HG03469 (cell line): ENCODE measurements at regions not wholly inside any gene's neighbourhood (a gene's known extent, or its start where the extent isn't known, plus 50 kb on each side); places are given as distances from the start of the nearest gene placed in this dataset.

ENCODE experiments used
- ATAC-seq: cut with Tn5 transposase; IDR thresholded peaks from one replicate; pipeline ENCODE4 v1.9.1; 2021; ENCODE audit warnings: mild to moderate bottlenecking, moderate library complexity, moderate number of reproducible peaks; ENCODE audit not compliant: unreplicated experiment

DNA sequence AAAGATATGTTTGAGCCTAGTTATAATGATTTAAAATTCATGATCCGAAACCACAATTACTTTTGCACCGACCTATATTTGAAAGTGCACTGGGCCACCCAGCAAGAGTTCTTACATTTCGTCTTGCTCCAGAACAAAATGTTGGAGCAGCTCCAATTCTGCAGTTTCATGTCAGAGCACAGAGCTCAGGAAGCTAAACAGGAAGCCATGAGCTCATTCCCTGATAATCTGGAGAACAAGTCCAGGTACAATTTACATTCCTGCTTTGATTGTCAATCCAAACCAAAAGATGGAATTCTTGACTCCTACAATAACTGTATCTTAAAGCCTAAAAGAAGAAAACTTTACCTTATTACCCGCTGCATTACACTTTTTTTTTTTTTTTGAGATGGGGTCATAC, 131.8 kb downstream of the KCTD12 start:
- no peak for ATAC-seq

DNA sequence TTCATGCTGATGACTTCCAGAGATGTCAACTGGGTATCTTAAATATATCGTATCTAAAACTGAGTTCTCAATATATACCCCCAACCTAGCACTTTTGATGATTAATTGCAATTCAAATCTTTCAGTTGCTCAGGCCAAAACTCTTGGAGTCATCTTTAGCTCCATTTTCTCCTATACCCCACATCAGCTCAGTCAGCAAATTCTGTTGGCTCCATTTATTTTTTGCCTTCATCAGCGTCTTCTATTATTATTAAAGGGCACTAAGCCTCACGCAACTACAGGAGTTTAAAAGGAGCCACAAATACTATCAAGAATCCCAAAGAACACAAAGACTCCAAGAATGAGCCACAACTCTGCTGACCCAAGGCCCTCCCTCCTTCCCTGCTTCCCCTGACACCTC, 134.9 kb downstream of the KCTD12 start:
- no peak for ATAC-seq

DNA sequence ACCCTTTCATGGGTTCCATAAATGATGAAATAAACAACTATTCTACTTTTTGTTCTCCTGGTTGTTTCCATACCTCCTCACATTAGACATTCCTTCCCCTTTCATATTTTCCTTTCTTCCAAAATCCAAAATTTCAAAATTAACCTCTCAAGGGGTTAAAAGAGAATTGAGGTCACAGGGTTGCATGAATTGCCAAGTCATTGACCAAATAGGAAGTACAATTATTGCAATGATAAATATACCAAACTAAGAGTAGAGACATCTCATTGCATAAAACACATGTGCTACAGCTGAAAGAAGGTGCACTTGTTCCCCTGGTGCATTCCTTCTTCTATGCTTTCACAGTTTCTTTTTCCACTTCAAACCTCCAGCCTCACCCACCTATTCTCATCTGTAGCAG, 136.1 kb downstream of the KCTD12 start:
- no peak for ATAC-seq

DNA sequence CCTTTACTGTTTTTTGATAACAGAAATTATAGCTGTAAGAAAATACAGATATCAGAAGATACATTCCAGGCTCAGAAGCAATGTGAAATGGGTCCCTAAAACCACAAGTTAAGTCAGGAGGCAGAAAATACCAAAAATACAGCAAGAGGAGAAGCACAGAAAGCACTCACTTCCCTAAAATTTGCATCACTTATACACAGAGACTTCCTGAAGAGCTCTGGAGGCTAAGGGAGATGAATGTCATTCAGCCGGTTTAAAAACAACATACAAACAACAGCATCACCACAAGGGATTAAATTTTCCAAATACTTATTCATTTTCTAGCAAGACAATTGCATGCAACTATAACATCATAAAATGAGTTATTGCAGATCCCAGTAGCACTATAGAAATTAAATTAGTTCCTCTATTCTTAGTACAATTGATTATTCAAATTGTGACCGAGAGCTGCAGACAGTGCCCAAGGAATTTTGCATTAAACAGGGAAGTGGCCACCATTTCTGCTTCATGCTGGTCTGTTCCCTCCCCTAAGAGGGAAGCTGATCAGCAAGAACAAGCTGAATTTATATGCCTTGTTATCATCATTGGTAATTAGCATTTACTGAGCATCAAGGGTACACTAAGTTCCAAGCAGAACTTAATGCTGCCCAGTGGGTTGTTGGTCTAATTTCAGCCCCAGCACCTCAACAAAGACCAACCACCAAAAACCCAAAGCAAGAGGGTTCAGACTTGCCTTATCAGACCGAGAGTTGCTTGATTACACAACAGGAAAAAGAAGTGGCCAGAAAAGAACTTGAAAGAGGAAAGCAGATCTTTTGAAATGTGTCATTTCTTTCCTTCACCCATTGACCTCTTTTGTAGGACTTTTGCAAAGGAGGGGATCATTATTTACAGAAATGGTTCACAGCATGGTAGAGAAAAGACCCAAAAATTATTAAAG, 140.7 kb downstream of the KCTD12 start:
- peak; percentile 83 for ATAC-seq

DNA sequence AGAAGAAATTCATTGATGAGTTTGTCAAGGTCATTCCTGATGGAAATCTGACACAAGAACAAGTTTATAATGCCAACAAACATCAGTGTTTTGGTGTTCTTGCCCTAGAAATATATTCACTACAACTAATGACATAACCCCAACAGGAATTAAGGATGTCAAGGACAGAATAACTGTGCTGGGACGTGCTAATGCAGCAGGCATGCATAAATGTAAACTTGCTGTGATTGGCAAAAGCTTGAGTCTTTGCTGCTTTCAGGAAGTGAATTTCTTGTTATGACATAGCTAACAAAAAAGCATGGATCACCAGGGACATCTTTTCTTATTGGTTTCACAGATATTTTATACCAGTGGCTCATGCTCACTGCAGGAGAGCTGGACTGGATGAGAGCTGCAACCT, 144.6 kb downstream of the KCTD12 start:
- ATAC-seq, result no peak

DNA sequence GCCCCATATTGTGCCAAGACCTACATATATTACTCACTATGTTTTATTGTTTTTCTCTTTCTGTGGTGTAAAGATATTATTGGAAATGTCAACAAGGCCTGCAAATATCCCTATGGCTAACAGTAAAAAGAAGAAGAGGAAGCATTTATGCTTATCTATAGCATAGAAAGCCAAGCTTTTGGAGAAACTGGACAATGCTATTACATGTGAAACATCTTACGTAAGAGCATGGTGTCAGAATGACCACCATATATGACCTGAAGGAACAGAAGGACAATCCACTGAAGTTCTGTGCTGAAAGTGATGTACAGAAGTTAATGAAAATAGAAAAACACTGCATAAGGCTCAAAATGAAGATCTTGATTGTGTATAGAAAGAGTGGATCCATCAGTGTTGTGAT, 145.2 kb downstream of the KCTD12 start:
- ATAC-seq, result no peak

DNA sequence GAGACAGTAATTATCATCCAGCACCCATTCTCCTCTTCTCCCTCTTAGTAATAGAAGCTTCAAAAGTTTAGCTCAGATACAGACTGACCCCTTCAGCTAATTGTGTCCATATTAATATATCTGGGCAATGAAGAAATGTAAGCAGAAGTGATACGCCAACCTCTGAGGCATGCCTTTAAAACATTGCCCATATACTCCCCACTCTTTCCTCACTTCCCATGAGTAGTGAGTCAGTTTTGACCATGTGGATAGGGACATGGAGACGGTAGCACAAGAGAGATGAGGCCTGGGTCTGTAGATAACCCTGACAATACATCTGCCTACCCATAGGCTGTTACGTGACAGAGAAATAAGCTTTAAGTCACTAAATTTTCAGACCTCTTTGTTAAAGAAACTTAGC, 147.6 kb downstream of the KCTD12 start:
- no peak for ATAC-seq

DNA sequence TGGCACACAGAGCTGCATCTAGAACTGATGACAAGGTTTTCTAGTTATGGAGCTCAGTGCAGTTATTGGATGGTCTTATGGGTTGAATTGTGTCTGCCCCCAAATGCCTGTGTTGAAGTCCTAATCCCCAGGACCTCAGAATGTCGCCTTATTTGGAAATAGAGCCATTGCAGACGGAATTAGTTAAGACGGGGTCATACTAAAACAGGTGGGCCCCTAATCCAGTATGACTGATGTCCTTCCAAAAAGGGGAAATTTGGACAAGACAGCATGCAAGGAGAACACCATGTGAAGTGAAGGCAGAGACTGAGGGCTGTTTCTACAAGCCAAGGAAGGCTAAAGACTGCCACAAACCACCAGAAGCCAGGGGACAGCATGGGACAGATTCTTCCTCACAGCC, 148.7 kb downstream of the KCTD12 start:
- ATAC-seq, result no peak

DNA sequence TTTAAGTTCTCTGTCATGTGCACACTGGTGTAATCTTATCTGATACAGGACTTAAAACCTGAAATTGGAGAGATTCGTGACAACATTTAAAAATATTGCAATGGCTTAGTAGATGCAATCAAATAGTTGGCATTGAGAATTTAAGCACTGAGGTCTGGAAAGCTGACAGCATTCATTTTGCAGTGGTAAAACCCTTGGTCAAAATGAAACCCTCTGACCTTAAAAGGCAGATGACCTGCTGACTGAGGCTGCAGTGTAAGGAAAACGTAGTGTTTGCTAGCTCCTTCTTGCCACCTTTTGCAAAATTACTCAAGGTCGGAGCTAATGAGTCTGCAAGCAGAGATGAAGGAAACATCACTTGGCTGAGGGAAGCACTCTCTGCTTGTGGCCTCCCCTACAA, 150.6 kb downstream of the KCTD12 start:
- peak; percentile 71 for ATAC-seq

DNA sequence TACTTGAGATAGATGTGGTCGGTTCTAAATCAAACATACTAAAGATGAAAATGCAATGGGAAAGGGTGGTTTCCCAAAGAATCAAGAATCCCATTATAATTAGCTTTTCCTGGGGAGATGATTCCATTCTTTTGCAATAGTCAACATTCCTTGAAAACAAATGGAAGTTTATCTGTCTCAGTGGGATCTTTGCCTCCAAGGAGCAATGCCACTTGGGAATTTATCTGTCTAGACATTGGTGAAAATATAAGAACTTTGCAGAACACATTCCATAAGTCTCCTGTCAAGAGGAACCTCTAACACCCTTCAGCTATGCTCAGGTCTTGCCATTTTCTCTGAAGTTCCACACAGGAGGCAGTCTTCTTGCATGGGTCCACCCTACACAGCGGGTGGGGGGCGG, 152.5 kb downstream of the KCTD12 start:
- no peak for ATAC-seq

DNA sequence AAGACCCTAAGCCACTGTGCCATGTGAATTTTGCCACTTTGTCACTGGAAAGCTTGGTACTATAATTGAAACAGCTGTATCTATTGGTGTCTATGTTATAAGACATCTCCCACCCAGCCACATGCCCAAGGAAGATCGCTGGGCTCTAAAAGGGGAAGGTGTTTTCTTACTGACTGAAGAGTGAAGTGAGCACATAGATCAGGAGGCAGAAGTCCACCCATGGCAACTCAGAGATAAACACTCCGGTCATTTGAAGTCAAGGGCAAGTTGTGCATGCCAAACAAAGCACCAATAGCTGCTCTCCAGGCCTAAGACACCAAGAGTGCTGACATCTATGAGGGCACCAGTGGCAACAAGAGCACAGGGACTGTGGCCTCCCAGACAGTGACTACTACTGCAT, 153.8 kb downstream of the KCTD12 start:
- no peak for ATAC-seq

DNA sequence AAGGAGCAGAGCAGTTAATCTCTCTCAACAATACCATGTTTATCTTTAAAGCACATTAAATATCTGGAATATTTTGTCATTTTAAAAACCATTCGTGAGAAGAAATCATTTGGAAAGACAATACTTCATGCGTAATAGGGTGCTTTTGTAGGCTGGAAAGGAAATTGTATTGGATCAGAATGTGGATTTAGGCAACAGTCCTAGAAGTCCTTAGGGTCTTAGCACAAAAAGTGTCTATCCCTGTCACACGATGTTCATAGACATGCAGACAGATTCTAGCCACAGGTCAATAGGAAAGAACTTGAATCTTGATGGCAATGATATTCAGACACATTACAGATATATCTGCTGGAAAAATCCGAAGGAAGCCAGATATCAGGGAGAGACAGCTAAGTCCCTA, 156.0 kb downstream of the KCTD12 start:
- ATAC-seq, result no peak

DNA sequence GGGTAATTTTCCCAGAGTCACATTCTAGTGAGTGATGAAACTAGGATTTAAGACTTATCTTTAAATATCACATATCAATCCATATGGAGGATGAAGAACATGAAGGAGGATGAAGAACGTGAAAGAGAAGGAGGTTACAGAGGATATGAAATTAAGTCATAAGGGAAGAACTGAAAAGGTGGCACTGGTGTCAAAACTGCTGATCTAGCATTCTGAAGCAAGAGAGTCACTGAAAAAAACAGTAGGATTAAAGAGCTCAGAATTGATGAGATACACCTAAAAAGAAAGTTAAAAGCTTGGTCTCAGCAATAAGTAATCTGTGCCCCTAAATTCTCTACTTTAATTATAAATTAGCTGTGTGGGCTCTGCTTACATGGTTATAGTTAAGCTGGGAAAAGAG, 156.5 kb downstream of the KCTD12 start:
- ATAC-seq, result no peak

DNA sequence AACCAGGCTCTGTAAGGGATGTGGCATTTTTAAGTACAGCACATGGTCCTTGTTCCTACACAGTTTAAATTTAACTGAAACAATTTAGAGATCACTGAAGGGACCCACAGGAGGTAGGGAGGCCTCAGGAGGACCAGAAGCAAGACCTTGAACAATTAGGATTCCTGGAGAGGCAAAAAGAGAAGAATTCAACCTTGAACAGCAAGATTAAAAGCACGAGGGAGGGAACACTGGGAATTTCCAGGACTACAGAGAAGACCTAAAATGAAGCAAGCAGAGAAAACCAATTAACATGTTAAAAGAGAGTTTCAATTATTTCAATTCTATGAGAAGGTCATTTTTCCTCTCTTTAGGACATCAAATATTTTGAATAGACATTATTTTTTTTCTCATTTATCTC, 160.3 kb downstream of the KCTD12 start:
- ATAC-seq, result no peak

DNA sequence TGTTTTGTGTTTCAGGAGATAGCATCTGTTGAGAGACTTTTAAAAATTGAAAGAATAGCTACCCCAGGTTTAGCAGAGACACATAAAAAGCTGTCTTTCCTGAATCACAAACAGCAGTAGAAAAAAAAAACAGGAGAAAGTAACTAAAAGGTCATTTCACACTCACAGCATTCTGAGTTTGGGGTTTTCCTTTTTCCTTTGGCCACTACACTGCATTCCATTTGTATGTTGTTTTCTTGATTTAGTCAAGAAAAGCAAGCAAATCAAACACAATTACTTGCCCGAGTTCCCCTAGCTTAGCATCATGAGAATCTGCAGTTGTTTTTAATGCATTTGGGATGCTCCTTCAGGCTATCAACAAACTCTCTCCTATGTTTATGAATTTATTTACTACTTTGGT, 161.0 kb downstream of the KCTD12 start:
- no peak for ATAC-seq

DNA sequence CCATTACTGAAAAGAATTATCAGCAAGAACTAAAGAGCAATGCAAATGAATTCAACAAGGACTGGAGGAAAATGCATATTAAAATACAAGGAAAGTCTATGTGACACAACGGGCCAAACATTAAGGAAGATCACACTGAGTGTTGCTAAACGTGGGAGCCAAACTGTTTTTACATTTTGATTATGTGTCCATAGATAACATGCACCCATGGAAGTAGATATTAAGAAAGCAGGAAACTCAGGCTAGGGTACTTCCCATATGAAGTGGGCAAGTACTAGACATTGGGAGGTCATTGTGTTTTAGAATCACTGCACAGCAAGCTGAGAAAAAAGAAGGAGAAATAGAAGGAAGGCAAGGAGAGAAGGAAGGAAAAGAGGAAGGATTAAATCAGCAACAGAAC, 161.8 kb downstream of the KCTD12 start:
- ATAC-seq, result no peak

DNA sequence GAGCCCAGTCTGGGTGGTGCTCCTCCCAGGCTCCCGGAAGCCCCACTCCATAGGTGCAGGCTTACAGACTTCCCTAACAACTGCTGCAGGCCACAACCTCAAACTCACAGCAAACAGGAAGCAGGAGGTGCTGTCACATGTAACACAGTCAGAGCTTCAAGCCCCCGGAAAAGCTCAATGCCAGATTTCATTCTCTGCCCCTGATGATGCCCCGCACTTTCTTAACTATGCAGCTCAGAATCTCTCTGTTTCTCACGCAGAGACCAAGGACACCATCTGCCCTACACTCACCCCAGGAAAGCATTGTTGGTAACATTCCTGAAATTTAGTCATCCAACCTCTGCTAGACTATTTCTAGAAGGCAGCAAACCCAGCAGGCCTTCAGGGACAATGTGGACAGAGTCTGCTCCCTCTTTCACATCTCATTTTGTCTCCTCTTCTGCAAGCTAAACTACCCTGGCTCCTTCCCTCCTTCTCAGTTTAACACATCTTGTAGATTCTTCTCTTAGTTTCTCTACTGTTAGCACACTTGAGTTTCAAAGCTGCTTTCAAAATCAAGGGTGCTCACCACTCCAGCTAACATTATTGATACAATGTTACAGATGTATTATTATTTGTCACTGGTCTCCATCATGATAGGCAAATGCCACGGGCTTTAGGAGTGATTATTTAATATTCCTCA, 162.5 kb downstream of the KCTD12 start:
- peak; percentile 51 for ATAC-seq

DNA sequence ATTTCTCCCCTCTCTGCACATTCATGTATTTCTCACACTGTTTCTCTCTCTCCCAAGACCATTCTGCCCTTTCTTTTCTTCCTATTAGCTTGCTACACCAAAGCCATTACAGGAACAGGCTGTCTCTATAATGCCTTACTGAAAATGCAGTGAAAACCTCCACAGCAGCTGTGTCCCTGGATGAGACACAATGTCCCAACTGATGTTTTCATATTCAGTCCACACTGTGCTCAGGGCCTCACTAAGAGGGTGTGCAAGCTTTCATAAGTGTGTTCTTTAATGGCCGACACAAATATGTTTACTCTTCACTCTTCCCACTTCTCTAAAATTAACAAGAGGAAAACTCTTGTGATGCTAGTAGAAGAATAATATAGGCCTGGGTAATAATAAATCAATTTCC, 163.4 kb downstream of the KCTD12 start:
- ATAC-seq, result no peak

DNA sequence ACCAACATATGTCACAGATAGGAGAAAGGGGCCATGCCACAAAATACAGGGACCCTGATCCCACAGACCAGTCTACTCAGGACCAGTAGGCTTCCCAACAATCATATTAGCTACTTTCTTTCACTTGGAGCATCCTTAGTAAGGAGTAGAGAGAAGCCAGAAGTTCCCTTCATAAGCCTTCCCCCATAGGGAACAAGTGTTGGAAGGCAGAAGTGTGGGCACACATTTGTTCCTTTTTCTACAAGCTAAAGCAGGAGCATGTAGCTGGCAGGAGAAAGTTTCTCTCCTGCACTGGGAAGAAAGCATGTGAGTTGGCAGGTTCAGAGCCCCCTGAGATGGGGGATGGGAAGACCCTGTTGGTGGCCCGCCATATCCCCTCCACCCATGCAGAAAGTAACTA, 165.4 kb downstream of the KCTD12 start:
- ATAC-seq, result no peak

DNA sequence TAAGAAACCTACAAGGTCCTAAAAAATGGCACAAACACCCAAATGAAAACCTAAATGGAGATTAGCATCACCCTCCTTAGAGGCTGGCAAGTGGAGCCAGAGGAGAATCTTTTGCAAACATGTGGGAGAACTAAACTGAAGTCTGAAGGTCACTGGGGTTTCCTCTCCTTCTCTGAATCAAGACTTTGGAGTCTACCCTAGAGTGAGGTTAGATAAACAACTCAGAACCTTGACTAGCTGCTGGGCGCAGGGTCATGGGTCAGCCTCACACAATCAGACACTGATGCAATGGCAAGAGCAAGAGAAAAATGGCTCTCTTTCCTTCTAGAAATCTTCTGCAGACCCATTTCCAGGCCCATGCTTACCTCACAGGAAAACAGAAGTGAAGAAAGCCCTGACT, 165.8 kb downstream of the KCTD12 start:
- ATAC-seq, result no peak

DNA sequence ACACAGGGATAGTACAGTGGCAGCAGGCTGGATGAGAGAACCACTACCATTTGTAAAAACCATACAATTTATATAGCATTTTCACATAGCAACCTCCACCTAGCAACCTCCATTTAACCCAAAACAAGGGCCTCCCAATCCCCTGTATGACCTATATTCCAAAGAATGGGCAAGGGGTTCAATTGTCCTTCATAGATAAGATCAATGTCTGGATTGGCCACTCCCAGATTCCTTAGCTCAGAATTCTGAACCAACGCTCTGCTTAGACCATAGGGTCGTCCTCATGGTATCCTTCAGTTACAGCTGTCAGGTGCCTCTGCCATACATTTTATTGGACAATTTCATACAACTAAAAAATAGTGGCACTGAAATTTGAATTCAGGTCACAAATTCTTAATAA, 166.2 kb downstream of the KCTD12 start:
- no peak for ATAC-seq

DNA sequence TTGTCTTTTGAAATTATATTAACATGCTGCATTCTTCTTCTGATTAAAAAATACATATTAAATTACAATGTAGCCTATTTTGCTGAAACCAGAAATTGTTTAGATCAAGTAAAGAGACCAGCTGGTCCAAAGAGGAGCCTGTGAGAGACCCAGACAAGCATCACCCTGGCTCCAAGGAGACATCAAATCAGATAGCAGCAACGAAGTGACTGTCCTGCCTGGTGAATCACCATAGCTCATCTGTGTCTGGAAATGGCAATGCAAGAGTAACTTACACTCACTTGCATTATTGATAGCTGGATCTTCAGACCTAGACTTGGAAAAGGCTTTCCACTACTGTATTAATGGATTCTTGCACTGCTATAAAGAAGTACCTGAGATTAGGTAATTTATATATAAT, 169.1 kb downstream of the KCTD12 start:
- ATAC-seq, result no peak
